Suppressor macrophage (primary cell): ENCODE measurements at regions not wholly inside any gene's neighbourhood (a gene's known extent, or its start where the extent isn't known, plus 50 kb on each side); places are given as distances from the start of the nearest gene placed in this dataset.

Experiments
- DNase-seq, 4 experiments: peaks; one replicate each; pipeline ENCODE4 v3.0.0-alpha.2; 2020 to 2022

DNA sequence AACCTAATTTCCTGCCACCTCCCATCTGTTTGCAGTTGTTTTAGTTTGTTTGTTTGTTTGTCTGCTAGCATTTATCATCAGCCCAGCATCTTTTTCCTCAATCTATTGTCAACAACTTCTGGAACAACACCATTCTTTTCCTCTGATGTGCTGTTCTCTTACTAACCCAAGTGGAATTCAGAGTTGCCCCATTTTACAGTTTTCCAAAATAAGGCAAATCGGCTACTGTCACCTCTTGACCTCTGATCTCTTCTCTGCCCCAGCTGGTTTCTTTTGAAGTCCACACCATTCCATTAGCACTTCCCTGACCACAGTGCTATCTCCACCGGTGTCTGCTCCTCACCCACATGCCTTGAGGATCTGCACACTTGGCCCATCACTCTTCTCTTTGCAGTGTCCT lies 102.4 kb downstream of the EFNB2 start:
- no peak for DNase-seq

DNA sequence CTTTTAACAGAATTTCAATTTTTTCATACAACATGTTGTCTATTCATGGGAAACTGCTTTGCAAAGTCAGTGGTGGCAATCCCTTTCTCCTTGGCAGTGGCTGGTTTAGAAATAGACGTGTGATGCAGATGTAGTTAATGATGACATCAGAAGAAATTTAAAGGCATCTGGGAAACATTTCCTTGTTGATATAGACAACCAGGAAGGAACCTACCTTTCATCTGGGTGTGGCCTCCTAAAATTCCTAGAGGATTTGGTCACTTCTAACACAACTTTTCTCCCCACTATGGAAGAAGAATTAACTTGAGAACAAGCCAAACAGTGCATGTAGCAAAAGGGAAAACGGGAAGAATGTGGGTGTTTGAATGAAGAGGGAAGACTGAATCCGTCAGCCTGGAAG lies 102.8 kb downstream of the EFNB2 start:
- no peak for DNase-seq

DNA sequence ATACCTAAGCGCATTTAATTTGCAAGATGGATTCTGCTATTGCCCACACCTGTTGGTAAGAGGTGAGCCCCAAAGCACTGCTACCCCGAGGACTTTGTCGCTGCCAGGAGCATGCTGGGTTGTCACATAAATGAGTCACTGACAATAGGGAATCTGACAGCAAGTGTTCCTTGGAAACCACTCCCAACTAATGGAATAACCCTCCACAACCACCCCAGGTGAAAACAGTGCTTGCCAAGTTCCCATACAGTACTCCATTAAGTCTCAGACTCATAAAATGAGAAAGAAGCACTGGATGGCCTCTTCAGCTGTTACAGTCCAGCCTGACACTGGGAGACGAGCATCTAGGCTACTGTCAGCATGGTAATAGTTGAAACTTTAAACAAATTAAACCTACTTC lies 108.6 kb downstream of the EFNB2 start:
- no peak for DNase-seq

DNA sequence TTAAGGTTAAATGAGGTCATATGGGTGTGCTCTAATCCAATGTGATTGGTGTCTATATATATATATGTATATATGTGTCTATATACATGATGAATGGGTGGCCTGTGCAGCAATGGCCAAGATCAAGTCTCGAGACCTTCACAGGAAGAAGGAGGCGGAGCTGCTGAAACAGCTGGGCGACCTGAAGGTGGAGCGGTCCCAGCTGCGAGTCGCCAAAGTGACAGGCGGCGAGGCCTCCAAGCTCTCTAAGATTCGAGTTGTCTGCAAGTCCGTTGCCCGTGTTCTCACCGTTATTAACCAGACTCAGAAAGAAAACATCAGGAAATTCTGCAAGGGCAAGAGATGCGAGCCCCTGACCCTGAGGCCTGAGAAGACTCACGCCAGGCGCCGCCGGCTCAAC lies 109.8 kb downstream of the EFNB2 start:
- no peak for DNase-seq

DNA sequence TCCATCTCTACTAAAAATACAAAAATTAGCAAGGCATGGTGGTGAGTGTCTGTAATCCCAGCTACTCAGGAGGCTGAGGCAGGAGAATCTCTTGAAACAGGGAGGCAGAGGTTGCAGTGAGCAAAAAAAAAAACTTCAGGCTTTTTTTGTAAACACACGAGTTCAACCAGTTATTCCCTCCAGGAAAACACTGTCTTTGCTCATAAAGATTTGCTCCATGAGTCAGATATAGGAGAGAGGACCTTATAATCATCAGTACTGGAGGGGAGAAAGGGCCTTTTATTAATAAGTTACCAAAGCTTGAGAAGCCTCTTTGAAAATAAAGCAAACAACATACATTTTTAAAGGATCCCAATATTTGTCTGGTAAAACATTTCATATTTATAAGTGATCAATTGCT lies 110.7 kb downstream of the EFNB2 start:
- no peak for DNase-seq

DNA sequence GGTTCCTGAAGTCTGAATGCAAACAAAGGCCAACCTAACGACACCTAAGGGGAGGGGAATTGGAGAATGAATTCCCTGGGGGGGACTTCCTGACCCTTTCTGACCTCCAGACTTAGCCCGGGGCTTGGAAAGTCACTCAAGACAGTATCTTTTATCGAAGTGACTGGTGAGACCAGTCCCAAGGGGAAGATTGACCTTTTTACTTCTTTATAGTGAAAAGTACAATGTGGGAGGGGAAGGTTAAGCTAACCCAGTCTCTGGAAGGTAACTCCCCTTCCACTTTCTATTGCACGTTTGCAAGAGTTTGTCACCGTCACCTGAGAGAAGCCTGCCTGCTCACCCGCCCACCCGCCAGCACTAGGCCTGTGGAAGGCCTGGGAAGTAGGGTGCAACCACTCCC lies 111.9 kb downstream of the EFNB2 start:
- DNase-seq: peak in 1 of 4 experiments; percentile 3

DNA sequence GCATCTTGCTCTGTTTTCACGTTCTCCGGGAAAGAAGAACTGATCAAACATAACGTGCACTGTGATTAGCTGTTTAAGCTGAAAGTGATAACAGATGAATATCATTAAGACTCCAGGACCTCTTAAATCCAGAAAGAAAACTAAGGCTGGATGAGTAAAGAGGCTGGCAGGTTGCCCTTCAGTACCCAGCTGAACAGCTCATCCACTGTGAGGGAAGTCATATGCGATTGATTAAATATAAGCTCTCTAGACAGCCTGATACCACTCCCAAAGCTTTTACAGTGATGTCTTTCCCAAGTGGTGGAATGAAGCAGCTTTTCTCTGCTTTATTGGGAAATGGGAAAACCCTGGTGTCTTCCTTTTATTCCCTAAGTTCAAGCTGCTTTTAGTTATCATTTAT lies 116.9 kb downstream of the EFNB2 start:
- DNase-seq: no peak

DNA sequence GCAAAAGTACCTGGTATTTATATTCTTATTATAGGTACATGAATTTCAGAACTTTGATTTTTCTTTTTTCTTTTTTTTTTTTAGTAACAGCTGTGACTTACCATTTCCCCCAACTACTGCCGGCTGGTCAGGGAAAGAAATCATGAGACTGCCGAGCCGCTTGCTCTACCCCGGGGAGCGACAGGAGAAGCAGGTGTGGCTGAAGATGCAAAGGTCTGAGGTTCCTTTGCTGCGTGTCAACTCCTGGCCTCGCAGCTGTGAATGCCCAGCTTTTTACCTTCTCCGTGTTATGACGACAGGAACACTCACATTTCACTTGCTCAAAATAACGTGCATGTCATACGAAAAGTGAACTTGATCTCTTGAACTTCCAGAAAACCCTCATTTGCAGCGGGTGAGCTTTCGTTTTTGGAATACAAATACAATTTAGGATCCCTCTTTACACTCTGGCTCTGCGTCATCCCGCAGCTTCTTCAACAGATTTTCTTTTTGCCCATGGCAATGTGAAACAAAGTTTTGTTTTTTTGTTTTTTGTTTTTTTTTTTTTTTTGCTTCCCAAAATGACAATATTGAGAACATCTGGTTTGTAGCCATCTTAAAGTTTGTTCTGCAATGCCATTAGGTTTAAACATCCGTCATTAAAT lies 117.9 kb downstream of the EFNB2 start:
- DNase-seq: no peak

DNA sequence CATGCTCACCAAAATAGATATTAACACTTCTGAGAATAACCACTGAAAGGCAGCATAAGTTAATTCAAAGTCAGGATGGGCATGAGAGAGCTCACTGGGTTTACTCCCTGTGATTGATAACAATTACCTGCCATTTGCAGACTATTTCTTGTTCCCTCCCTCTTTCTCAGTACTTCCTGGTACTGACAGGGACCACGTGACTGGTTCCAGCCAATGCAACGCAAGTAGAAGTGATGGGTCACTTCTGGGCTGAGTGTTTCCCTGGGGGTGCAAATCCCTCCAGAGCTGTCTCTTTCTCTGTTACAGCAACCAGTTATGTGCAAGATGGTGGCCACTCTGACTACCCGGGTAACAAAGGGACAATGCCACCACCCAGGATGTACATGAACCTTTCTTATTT lies 118.8 kb downstream of the EFNB2 start:
- DNase-seq: no peak

DNA sequence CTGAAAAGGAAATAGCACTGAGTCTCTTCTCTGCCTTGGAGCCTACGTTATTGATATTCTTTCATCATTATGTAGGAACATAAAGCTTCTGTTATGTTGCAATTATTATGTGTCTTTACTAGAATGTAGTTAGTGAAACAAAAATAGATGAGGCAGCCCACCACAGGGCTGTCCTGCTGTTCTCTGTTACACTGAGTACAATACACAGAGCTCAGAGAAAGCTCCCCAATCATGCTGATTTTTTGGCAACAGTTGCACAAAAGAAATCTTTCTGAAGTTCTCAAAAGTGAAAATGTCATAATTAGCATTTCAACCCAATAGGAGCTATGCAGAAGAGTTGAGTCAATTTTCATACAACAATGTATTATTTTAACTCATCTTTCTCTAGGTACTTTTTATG lies 119.5 kb downstream of the EFNB2 start:
- DNase-seq: no peak

DNA sequence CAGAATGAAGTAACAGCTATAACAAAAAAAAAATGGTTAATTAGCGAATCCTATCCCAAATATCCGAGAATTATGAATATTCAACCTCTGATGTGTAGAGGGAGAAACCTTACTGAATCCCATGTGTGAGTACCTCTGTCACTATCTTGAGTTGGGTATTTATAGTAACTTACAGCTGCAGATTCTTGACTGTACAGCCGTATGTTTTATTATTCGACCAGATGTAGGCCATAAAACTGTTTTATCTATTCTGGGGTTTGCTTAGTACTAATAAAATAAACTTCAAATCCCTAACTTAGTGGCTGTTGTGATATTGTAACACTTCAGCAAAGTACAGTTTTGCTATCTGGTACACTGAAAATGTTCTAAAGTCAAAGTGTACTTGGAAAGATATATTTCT lies 120.0 kb downstream of the EFNB2 start:
- no peak for DNase-seq

DNA sequence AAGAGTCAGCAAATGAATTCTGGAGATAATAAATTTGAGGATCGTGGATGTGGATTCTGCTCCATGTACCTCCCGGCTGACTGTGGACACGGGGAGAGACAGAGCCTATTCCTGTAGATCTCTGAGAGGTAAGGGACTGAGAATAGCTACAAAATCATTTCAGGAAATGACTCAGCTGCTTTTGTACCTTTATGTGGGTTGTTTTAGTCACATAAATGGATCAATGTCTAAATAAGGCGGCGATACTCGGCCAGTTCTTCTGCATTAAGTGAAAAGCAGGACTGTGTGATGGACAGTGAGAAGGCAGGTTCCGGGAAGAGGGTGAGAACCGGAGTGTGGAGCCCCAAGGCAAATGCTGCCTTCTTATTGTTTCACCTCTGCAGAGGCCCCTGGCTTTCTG lies 128.1 kb downstream of the EFNB2 start:
- no peak for DNase-seq

DNA sequence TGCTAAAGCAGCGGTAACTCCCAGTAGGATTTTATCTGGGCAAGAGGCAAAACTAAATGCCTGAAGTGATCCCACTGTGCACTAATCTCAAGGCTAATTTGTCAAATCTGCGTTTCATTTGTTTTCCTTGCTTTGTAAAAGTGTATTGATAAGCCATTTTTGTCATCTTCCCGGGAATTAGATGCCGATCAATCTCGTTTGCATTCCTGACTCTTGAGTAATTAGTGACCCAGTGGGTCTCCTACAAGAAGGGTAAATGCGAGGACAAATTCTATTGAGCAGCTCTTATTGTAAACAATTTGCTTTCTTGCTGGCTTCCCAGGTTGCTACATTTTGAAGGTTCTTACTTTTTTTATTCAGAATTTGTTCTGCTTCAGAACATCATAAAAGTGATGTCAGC lies 129.7 kb downstream of the EFNB2 start:
- DNase-seq: no peak

DNA sequence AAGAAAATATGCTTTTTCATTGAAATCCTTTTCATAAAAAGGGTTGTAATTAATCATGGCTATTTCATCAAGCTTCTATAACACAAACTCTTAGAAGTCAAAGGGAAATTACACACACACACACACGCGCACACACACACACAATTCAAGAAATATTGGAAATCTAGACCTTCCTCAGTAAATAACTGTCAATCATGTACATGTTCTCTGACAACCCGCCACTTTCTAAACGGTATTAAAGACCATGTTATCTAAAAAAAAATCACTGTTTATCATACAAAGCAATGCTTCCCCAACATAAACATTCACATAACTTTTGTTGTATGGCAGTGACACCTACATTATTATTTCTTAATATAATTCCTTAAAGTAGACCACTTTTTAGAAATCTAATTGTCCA lies 132.2 kb downstream of the EFNB2 start:
- DNase-seq: no peak

DNA sequence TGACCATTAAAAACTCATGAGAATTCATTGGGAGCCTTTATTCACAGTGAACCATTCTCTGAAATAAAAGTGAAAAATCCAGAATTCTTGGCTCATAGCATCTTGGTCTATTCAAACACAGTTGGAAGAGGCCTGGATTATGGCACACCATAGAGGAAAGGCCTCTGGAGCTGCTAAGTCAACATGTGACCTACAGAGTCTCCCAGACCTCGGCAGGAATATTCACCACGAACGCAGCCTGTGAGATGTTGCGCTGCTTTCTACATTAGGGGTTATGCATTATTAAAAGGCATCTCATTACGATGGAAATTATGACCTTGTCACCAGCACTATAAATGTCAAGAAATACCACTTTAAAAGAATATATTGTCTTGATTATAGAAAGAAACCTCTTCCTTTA lies 132.6 kb downstream of the EFNB2 start:
- DNase-seq: no peak

DNA sequence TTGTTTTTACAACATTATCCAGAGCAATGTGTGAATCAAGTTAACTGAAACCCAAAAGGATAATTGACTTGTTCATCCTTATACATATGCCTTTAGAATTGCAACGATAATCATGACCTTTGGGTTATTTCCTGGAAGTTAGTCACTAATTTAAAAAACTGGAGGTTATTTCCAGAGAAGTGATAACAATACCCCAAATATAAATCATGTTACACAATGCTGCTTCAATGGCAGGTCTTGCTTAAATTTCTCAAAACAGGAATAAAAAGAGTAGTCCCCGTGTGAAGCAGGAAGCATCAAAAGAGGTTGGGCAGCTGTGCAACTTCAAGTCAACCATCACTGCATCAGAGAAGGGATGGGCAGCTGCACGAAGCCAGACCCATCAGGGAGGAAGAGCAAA lies 134.4 kb downstream of the EFNB2 start:
- DNase-seq: no peak

DNA sequence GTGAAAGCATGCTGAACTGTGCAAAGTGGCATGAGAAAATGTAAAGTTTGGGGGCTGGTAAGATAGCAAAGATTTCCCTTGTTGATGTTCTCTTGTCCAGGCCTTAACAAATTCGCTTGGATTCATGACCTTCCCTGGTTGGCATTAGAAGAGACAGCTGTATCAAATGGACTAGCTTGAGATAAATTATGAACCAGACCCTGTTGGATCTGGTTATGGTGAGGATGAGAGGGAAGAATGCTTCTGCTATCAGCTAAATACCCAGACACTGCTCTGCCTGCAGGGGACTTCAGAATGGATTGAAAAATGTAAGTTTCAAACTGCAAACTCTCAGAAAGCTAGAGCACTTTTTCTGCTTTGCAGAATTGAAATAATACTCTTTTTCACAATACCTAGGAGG lies 135.2 kb downstream of the EFNB2 start:
- no peak for DNase-seq

DNA sequence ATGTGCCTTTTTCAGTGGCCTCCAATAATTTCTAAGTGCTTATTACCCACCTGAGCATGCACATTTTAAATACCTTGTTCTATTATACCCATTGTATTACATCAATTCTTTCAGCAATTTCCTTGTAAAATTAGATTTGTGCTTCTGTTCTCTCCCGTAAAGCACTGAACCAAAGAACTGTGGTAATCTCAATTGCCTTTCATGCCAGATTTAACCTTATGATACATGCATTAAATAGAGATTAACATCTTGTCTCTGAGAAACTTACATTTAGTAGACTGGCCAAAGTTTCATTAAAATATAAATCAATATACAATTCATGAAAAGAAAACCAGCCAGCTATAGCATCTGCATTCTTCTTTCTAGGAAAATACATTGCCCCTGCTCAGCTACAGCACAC lies 137.2 kb downstream of the EFNB2 start:
- no peak for DNase-seq

DNA sequence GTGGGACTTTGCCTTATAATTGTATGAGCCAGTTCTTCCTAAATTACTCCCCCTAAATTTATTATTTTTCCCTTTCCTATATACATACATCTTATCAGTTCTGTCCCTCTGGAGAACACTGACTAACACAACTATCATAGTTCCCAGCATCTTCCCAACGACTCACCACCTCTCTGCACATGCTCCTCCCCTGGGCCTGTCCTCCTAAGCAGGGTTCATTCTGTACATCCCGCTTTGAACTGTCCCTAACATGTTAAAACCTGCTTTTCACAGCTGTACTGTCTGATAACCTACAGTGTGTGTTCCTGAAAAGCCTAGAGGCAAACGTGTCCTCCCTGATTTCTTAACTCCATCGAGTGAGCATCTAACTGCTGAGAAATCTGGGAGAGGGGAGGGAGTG lies 141.7 kb downstream of the EFNB2 start:
- no peak for DNase-seq

DNA sequence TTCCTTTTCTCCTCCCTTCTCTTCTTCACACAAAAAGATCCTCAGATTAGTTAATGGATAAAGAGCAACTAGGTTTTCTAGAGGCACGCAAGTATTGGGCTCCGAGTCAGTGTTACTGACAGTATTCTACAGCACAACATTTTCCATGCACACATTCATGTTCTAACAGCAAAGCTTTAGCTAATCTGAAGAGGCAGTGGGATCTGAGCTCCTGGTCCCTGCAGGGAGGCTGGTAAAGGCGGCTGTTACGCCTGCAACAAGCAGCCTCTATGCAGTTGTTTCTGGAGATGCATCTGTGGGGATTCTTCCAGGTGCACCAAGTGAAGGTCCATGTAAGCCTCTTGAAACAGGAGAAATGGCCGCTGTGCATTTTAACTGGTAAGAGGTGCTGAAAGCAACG lies 143.8 kb downstream of the EFNB2 start:
- no peak for DNase-seq

DNA sequence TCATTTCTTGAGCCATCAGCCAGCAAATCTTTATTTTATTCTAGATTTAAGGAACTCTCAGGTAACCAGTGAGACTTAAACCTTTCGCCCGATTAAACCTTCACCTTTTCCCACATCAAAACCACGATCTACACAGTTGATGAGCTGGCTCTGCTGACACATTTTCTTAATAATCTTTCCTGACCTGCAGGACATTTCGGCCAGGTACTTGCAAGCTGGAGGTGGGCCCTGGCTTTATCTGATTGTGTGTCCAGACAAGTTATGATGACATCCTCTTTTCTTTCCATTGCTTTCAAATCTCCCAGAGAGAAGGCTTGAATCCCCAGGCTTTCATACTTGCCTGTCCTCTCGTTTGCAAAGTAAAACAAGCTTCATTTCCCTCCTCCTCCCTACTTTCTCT lies 144.2 kb downstream of the EFNB2 start:
- no peak for DNase-seq

DNA sequence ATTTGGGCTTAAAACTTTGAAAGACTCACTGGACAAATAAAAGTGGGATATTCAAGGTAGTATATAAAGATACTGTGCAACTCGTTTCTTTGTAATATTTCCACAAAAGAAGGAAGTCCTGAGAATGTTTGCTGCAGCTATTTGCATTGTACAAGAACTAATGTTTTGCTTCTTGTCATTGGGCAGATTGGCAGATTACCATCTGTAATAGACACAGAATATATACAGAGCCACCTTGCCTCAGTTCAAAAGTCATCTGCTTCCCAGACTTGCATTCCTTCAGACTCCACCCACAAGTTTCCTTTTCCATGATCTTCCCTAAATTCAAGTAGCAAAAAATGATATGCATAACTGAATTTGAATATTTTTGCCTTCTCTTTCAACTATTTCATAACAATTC lies 145.1 kb downstream of the EFNB2 start:
- DNase-seq: no peak

DNA sequence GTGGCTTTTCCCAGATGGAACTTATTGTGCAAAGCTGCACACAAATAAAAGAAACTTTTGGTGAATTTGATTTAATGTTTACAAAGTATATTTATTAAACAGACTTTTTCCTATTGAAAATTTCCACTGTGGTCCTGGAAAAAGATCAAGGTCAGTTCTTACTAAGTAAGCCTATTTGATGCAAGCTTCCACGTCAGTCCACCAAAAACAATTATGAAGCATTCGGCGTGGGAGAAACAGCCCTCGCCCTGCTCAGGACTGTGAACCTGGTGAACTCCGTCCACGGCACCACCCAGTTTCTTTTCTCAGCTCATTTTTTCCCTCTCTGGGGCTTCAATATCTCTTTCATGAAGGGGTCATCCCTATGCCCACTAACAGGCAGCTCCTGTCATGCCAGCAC lies 149.8 kb downstream of the EFNB2 start:
- DNase-seq: no peak

DNA sequence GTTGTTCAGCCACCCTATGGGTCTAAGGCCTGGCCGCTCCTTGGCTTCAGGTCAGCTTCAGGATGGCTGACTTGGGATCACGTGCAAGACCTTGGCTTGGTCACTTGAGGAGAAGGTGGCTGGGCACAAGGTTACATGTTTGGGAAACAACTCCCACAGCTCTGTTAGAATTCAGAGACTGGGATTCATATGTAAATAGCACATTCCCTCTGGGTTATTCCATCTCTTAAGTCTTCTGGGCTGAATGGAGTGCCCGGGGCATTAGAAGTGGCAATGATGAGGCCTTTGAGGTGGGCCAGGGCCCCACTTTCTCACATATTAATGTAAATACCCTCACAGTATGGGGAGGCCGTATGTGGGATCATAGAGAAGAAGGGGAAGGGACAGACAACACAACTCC lies 150.9 kb downstream of the EFNB2 start:
- no peak for DNase-seq

DNA sequence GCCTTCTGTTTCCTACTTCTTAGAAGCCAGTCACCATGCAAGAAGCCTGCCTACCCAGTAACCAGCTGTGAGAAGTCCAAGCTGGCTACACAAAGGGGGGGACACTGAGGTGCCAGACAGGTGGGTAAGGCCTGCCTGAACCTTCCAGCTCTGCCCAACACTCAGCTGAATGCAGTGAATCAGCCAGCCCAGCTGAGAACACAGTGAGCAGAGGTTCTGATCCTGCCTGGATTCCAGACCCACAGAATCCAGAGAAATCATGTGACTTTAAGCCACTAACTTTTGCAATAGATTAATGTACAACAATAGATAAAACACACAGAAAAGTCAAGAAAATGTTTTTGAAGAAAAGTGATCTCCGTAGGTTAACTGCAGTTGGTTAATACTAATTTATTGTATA lies 151.7 kb downstream of the EFNB2 start:
- DNase-seq: no peak

DNA sequence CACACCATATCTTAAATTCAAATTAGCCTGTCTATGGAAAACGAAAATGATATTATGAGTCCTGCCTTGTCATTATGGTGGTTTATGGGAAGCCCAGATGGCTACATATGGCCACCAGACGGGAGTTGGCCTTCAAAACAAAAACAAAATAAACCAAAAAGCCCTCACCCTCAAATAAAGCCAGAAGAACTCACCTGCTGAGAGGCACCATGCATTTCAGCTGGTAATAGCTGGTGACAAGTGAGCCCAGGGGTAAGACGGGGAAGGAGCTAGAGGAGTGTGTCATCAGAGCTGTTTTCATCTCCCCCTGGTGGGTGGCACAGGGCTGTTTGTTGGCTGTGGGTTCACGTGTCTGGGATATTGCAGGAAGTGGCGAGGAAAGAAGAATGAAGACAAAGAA lies 152.9 kb downstream of the EFNB2 start:
- DNase-seq: no peak
